ENCODE measurements at regions not wholly inside any gene's neighbourhood (a gene's known extent, or its start where the extent isn't known, plus 50 kb on each side); places are given as distances from the start of the nearest gene placed in this dataset.

GRCh38 chr2:75800456-75800855 is 89.7 kb upstream of the GCFC2 start:
- no peak for TF ChIP-seq CTCF (IDR thresholded peaks at IDR 0.05)
- H3K4me2 ChIP-seq (ENCODE audit: low read length) = no peak overlapping the region
- H3K27ac ChIP-seq = no peak overlapping the region

GRCh38 chr2:75799859-75800258 is 89.1 kb upstream of the GCFC2 start:
- H3K4me2 ChIP-seq (ENCODE audit: low read length) = no peak overlapping the region
- no peaks in the 10 kb centered on the region for H3K79me2 ChIP-seq
- no peak overlapping the region for H3K27ac ChIP-seq
- H3K9me3 ChIP-seq (ENCODE audit: control insufficient read depth, low read length) = no peaks in the 10 kb centered on the region
- no peaks in the 10 kb centered on the region for H3K27me3 ChIP-seq (ENCODE audit: control insufficient read depth, insufficient read depth, low read length)
- no peak overlapping the region for H3K4me3 ChIP-seq (ENCODE audit: low read depth, low read length)
- no peaks in the 10 kb centered on the region for H3K36me3 ChIP-seq (ENCODE audit: control insufficient read depth, insufficient read depth, low read length)
- no peak overlapping the region for H2AFZ ChIP-seq
- no peak overlapping the region for H3K9ac ChIP-seq
- peaks cover 3% of the 10 kb centered on the region for H3K4me1 ChIP-seq
- TF ChIP-seq CTCF (IDR thresholded peaks at IDR 0.05) = no peak

More at GRCh38 chr2:75800456-75800855, 89.7 kb upstream of the GCFC2 start:
- H3K9me3 ChIP-seq (ENCODE audit: control insufficient read depth, low read length) = no peaks in the 10 kb centered on the region
- H3K9ac ChIP-seq = no peak overlapping the region
- no peak overlapping the region for H3K4me3 ChIP-seq (ENCODE audit: low read depth, low read length)
- no peaks in the 10 kb centered on the region for H3K79me2 ChIP-seq
- H3K4me1 ChIP-seq = peaks cover 3% of the 10 kb centered on the region
- no peaks in the 10 kb centered on the region for H3K36me3 ChIP-seq (ENCODE audit: control insufficient read depth, insufficient read depth, low read length)
- no peaks in the 10 kb centered on the region for H3K27me3 ChIP-seq (ENCODE audit: control insufficient read depth, insufficient read depth, low read length)
- H2AFZ ChIP-seq = no peak overlapping the region

- no peaks in the 10 kb centered on the region for H3K36me3 ChIP-seq (ENCODE audit: control insufficient read depth, insufficient read depth, low read length)
- H3K79me2 ChIP-seq = no peaks in the 10 kb centered on the region
- H3K9me3 ChIP-seq (ENCODE audit: control insufficient read depth, low read length) = no peaks in the 10 kb centered on the region
- H2AFZ ChIP-seq = no peak overlapping the region
- H3K27me3 ChIP-seq (ENCODE audit: control insufficient read depth, insufficient read depth, low read length) = no peaks in the 10 kb centered on the region
- H3K27ac ChIP-seq = no peak overlapping the region
- no peak overlapping the region for H3K4me2 ChIP-seq (ENCODE audit: low read length)
- peaks cover 3% of the 10 kb centered on the region for H3K4me1 ChIP-seq
- no peak for TF ChIP-seq CTCF (IDR thresholded peaks at IDR 0.05)
- no peak overlapping the region for H3K9ac ChIP-seq
- H3K4me3 ChIP-seq (ENCODE audit: low read depth, low read length) = no peak overlapping the region
Measured at GRCh38 chr2:75798569-75798968, 87.9 kb upstream of the GCFC2 start.

GRCh38 chr2:75792996-75793395 is 82.3 kb upstream of the GCFC2 start:
- H3K36me3 ChIP-seq (ENCODE audit: control insufficient read depth, insufficient read depth, low read length) = no peaks in the 10 kb centered on the region

More at GRCh38 chr2:75792996-75793395, 82.3 kb upstream of the GCFC2 start:
- Histone ChIP-seq H3K27me3 (ENCODE audit: control insufficient read depth, insufficient read depth, low read length) (no peaks in the 10 kb centered on the region), H2AFZ (no peak overlapping the region), H3K79me2 (no peaks in the 10 kb centered on the region), H3K9ac (no peak overlapping the region), H3K4me3 (ENCODE audit: low read depth, low read length) (no peak overlapping the region), H3K4me1 (peaks cover 2% of the 10 kb centered on the region), H3K4me2 (ENCODE audit: low read length) (no peak overlapping the region), H3K9me3 (ENCODE audit: control insufficient read depth, low read length) (no peaks in the 10 kb centered on the region), H3K27ac (no peak overlapping the region)
- TF ChIP-seq CTCF (IDR thresholded peaks at IDR 0.05) = no peak
